ENCODE measurements at regions not wholly inside any gene's neighbourhood (a gene's known extent, or its start where the extent isn't known, plus 50 kb on each side); places are given as distances from the start of the nearest gene placed in this dataset.

GRCh38 chr6:90707246-90707645 lies 120.4 kb upstream of the MAP3K7 start:
- H3K27me3 ChIP-seq (replicated peaks; ENCODE audit: insufficient read depth, low read length), result no peaks in the 10 kb centered on the region
- no peaks in the 10 kb centered on the region for H3K9me2 ChIP-seq (replicated peaks; ENCODE audit: insufficient read depth, low read length)
- no peaks in the 10 kb centered on the region for H4K20me1 ChIP-seq (ENCODE audit: insufficient read depth, low read length)
- TF ChIP-seq EZH2 (optimal IDR thresholded peaks at IDR 0.05; ENCODE audit: low read depth, low read length) (no peak), EZH2phosphoT487 (IDR thresholded peaks at IDR 0.05; ENCODE audit: low read length) (no peak), CTCF (IDR thresholded peaks at IDR 0.05; ENCODE audit: low read length) (no peak)
- no peak overlapping the region for H3K27ac ChIP-seq (ENCODE audit: low read length)
- H3K4me2 ChIP-seq (ENCODE audit: low read depth, low read length), result no peak overlapping the region
- H3K36me3 ChIP-seq (replicated peaks; ENCODE audit: insufficient read depth, low read length), result no peaks in the 10 kb centered on the region
- no peaks in the 10 kb centered on the region for H3K4me1 ChIP-seq (ENCODE audit: low read length)
- H3F3A ChIP-seq (ENCODE audit: insufficient read depth, low read length), result no peaks in the 10 kb centered on the region
- no peak overlapping the region for H2AFZ ChIP-seq (ENCODE audit: low read length)
- H3K4me3 ChIP-seq (ENCODE audit: low read length), result no peak overlapping the region
- H3K9me3 ChIP-seq (replicated peaks; ENCODE audit: insufficient read depth, low read length), result no peaks in the 10 kb centered on the region
- DNase-seq, result no peak
- no peaks in the 10 kb centered on the region for H3K79me2 ChIP-seq (ENCODE audit: low read length)
- no peak overlapping the region for H3K9ac ChIP-seq (ENCODE audit: low read length)

DNA sequence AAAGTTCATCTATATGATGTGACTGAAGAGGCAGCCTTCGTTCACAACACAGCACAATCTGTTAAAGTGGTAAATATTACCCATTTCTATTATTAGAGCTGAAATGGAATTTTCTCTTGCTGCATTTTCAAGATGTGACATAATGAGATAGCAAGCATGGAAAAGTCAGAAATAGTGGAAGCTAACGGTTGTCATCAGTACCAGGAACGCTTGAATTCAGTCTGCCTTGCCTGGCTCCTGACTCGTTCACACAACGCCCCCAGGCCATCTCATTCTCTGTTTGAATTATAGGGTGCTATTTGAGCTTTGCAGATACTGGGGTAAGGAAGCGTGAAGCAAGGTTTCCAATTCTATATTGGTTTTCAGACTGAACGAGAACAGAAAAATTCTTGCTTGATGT lies 116.5 kb upstream of the MAP3K7 start:
- Histone ChIP-seq H3K9ac (ENCODE audit: low read length) (no peak overlapping the region), H3K36me3 (replicated peaks; ENCODE audit: insufficient read depth, low read length) (no peaks in the 10 kb centered on the region), H3K9me3 (replicated peaks; ENCODE audit: insufficient read depth, low read length) (no peaks in the 10 kb centered on the region), H3K27me3 (replicated peaks; ENCODE audit: insufficient read depth, low read length) (no peaks in the 10 kb centered on the region), H3K4me2 (ENCODE audit: low read depth, low read length) (no peak overlapping the region), H3K4me3 (ENCODE audit: low read length) (no peak overlapping the region), H3K79me2 (ENCODE audit: low read length) (no peaks in the 10 kb centered on the region), H3K27ac (ENCODE audit: low read length) (no peak overlapping the region), H4K20me1 (ENCODE audit: insufficient read depth, low read length) (no peaks in the 10 kb centered on the region), H2AFZ (ENCODE audit: low read length) (no peak overlapping the region), H3K9me2 (replicated peaks; ENCODE audit: insufficient read depth, low read length) (no peaks in the 10 kb centered on the region), H3K4me1 (ENCODE audit: low read length) (peaks cover 4% of the 10 kb centered on the region; the same call in 1 of the 2 replicates), H3F3A (ENCODE audit: insufficient read depth, low read length) (peaks cover 6% of the 10 kb centered on the region; the same call in 1 of the 2 replicates)
- no peak for DNase-seq
- TF ChIP-seq EZH2phosphoT487 (IDR thresholded peaks at IDR 0.05; ENCODE audit: low read length) (no peak), CTCF (IDR thresholded peaks at IDR 0.05; ENCODE audit: low read length) (no peak), EZH2 (optimal IDR thresholded peaks at IDR 0.05; ENCODE audit: low read depth, low read length) (no peak)

DNA sequence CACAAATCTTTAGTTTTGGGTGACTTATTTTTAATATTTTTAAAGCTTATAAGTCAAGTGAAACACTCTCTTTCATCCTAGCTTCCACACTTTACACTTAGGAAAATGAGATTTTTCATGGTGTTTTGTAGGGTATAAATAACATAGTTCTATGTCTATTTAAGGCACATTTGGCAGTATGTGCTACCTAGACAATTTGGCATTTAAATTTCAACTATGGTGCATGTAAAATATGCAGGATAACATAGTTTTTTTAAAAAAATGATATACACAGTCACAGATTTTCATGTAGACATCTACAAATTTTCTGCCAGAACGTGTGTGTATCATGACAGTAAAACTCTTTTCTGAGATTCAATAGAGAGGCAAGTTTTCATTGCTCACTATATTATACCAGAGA lies 115.1 kb upstream of the MAP3K7 start:
- H3K79me2 ChIP-seq (ENCODE audit: low read length), result no peaks in the 10 kb centered on the region
- no peak for DNase-seq
- no peak overlapping the region for H3K9ac ChIP-seq (ENCODE audit: low read length)
- no peak overlapping the region for H2AFZ ChIP-seq (ENCODE audit: low read length)
- H3K4me3 ChIP-seq (ENCODE audit: low read length), result no peak overlapping the region
- H3K9me3 ChIP-seq (replicated peaks; ENCODE audit: insufficient read depth, low read length), result no peaks in the 10 kb centered on the region
- no peak for TF ChIP-seq EZH2phosphoT487 (IDR thresholded peaks at IDR 0.05; ENCODE audit: low read length)
- no peak for TF ChIP-seq EZH2 (optimal IDR thresholded peaks at IDR 0.05; ENCODE audit: low read depth, low read length)
- no peak for TF ChIP-seq CTCF (IDR thresholded peaks at IDR 0.05; ENCODE audit: low read length)
- no peak overlapping the region for H3K27ac ChIP-seq (ENCODE audit: low read length)
- H3F3A ChIP-seq (ENCODE audit: insufficient read depth, low read length), result peaks cover 6% of the 10 kb centered on the region; the same call in 1 of the 2 replicates
- no peaks in the 10 kb centered on the region for H3K36me3 ChIP-seq (replicated peaks; ENCODE audit: insufficient read depth, low read length)
- H3K27me3 ChIP-seq (replicated peaks; ENCODE audit: insufficient read depth, low read length), result no peaks in the 10 kb centered on the region
- no peak overlapping the region for H3K4me2 ChIP-seq (ENCODE audit: low read depth, low read length)
- H3K9me2 ChIP-seq (replicated peaks; ENCODE audit: insufficient read depth, low read length), result no peaks in the 10 kb centered on the region
- no peaks in the 10 kb centered on the region for H4K20me1 ChIP-seq (ENCODE audit: insufficient read depth, low read length)
- H3K4me1 ChIP-seq (ENCODE audit: low read length), result peaks cover 4% of the 10 kb centered on the region; the same call in 1 of the 2 replicates

Measured in MM.1S (cell line).